OCI-LY1 (cell line): ENCODE measurements at regions not wholly inside any gene's neighbourhood (a gene's known extent, or its start where the extent isn't known, plus 50 kb on each side); places are given as distances from the start of the nearest gene placed in this dataset.

Source experiments
- H2AFZ ChIP-seq: fragments of 200-600 bp; sonication (generic), shearing (Covaris generic); 2 replicates; pipeline ENCODE4 v1.6.0; 2014; ENCODE audit warnings: antibody characterized with exemption, mild to moderate bottlenecking, low read length
- H3F3A ChIP-seq: fragments of 200-600 bp; sonication (generic), shearing (Covaris generic); 2 replicates; pipeline ENCODE4 v1.6.0; 2014; ENCODE audit warnings: mild to moderate bottlenecking, antibody characterized with exemption, low read length, moderate library complexity; ENCODE audit not compliant: insufficient read depth
- H3K27ac ChIP-seq: fragments of 200-600 bp; sonication (generic); 2 replicates; pipeline ENCODE4 v1.5.1; 2014; ENCODE audit warnings: low read length, mixed run types, mild to moderate bottlenecking, low read depth; ENCODE audit not compliant: poor library complexity, severe bottlenecking
- H3K27me3 ChIP-seq: fragments of 200-600 bp; sonication (generic); 2 replicates; pipeline ENCODE4 v1.6.0; 2014; ENCODE audit warnings: antibody characterized with exemption, mild to moderate bottlenecking, low read length, moderate library complexity; ENCODE audit not compliant: insufficient read depth
- H3K36me3 ChIP-seq: fragments of 200-600 bp; sonication (generic); 2 replicates; pipeline ENCODE4 v1.6.1; 2014; ENCODE audit warnings: mild to moderate bottlenecking, antibody characterized with exemption, low read length, moderate library complexity, mixed read lengths; ENCODE audit not compliant: insufficient read depth
- H3K4me1 ChIP-seq: fragments of 200-600 bp; sonication (generic); 2 replicates; pipeline ENCODE4 v1.5.1; 2014; ENCODE audit warnings: mild to moderate bottlenecking, low read length, moderate library complexity; ENCODE audit not compliant: insufficient read depth, severe bottlenecking
- H3K4me2 ChIP-seq: fragments of 200-600 bp; sonication (generic), shearing (Covaris generic); 2 replicates; pipeline ENCODE4 v1.6.1; 2014; ENCODE audit warnings: low read length
- H3K4me3 ChIP-seq: fragments of 200-600 bp; sonication (generic); 2 replicates; pipeline ENCODE4 v1.5.1; 2014; ENCODE audit warnings: low read length, low read depth, mild to moderate bottlenecking, mixed read lengths; ENCODE audit not compliant: poor library complexity, severe bottlenecking
- H3K79me2 ChIP-seq: fragments of 200-600 bp; shearing (Covaris generic); 2 replicates; pipeline ENCODE4 v1.6.1; 2016; ENCODE audit warnings: mixed run types, low read length, mixed read lengths; ENCODE audit not compliant: insufficient read depth
- H3K9ac ChIP-seq: fragments of 200-600 bp; sonication (generic), shearing (Covaris generic); 2 replicates; pipeline ENCODE4 v1.6.1; 2014; ENCODE audit warnings: mild to moderate bottlenecking, low read length, mixed read lengths
- H3K9me2 ChIP-seq: fragments of 200-600 bp; sonication (generic), shearing (Covaris generic); 2 replicates; pipeline ENCODE4 v1.6.1; 2014; ENCODE audit warnings: low read depth, mild to moderate bottlenecking, low read length, mixed read lengths
- H3K9me3 ChIP-seq: fragments of 200-600 bp; shearing (Covaris generic); 2 replicates; pipeline ENCODE4 v1.6.1; 2014; ENCODE audit warnings: low read length, mixed read lengths
- H4K20me1 ChIP-seq: fragments of 200-600 bp; sonication (generic), shearing (Covaris generic); 2 replicates; pipeline ENCODE4 v1.6.0; 2016; ENCODE audit warnings: mild to moderate bottlenecking, low read length; ENCODE audit not compliant: insufficient read depth
- CTCF ChIP-seq: fragments of 200-600 bp; sonication (generic), shearing (Covaris generic); IDR thresholded peaks from 2 replicates; pipeline ENCODE4 v1.5.1; 2017; ENCODE audit warnings: mild to moderate bottlenecking, antibody characterized with exemption, low read length, moderate library complexity, mixed read lengths
- EZH2 ChIP-seq: fragments of 200-600 bp; sonication (generic), shearing (Covaris generic); IDR thresholded peaks from 2 replicates; pipeline ENCODE4 v1.8.0; 2017; ENCODE audit warnings: borderline replicate concordance, mixed run types, mild to moderate bottlenecking, antibody characterized with exemption, low read length, moderate library complexity, mixed read lengths

GRCh38 chr20:24254480-24254879 is 214.9 kb upstream of the SYNDIG1 start:
- no peak overlapping the region for H3K4me3 ChIP-seq
- H2AFZ ChIP-seq, result no peak overlapping the region
- no peaks in the 10 kb centered on the region for H3K36me3 ChIP-seq
- H4K20me1 ChIP-seq, result no peaks in the 10 kb centered on the region
- H3K4me1 ChIP-seq, result no peaks in the 10 kb centered on the region
- no peaks in the 10 kb centered on the region for H3K79me2 ChIP-seq
- H3K4me2 ChIP-seq, result no peak overlapping the region
- no peaks in the 10 kb centered on the region for H3K9me2 ChIP-seq
- H3K9ac ChIP-seq, result no peak overlapping the region
- no peak overlapping the region for H3K27ac ChIP-seq
- no peaks in the 10 kb centered on the region for H3K27me3 ChIP-seq
- H3K9me3 ChIP-seq, result no peaks in the 10 kb centered on the region
- TF ChIP-seq CTCF (no peak), EZH2 (no peak)
- H3F3A ChIP-seq, result no peaks in the 10 kb centered on the region

GRCh38 chr20:24253321-24253720 is 216.1 kb upstream of the SYNDIG1 start:
- Histone ChIP-seq H3K9me3 (no peaks in the 10 kb centered on the region), H3F3A (no peaks in the 10 kb centered on the region), H3K4me1 (no peaks in the 10 kb centered on the region), H3K9ac (no peak overlapping the region), H4K20me1 (no peaks in the 10 kb centered on the region), H2AFZ (no peak overlapping the region), H3K79me2 (no peaks in the 10 kb centered on the region), H3K27ac (no peak overlapping the region), H3K4me2 (no peak overlapping the region), H3K27me3 (no peaks in the 10 kb centered on the region), H3K9me2 (no peaks in the 10 kb centered on the region), H3K36me3 (no peaks in the 10 kb centered on the region), H3K4me3 (no peak overlapping the region)
- TF ChIP-seq EZH2 (no peak), CTCF (no peak)

GRCh38 chr20:24245094-24245493 is 224.3 kb upstream of the SYNDIG1 start:
- Histone ChIP-seq H3K4me1 (no peaks in the 10 kb centered on the region), H3K79me2 (no peaks in the 10 kb centered on the region), H3K27ac (no peak overlapping the region), H3K27me3 (no peaks in the 10 kb centered on the region), H3K9ac (no peak overlapping the region), H3K4me3 (no peak overlapping the region), H2AFZ (no peak overlapping the region), H4K20me1 (no peaks in the 10 kb centered on the region), H3K9me3 (no peaks in the 10 kb centered on the region), H3K36me3 (no peaks in the 10 kb centered on the region), H3K9me2 (no peaks in the 10 kb centered on the region), H3K4me2 (no peak overlapping the region), H3F3A (no peaks in the 10 kb centered on the region)
- no peak for TF ChIP-seq EZH2
- TF ChIP-seq CTCF, result no peak
